GM12864 (cell line): ENCODE measurements at regions not wholly inside any gene's neighbourhood (a gene's known extent, or its start where the extent isn't known, plus 50 kb on each side); places are given as distances from the start of the nearest gene placed in this dataset.

Experiments
- DNase-seq: peaks from one replicate; pipeline ENCODE4 v3.0.0-alpha.2; 2011; ENCODE audit warnings: low read depth
- H3K4me3 ChIP-seq: 2 replicates; pipeline ENCODE4 v1.5.1; 2011; ENCODE audit warnings: mild to moderate bottlenecking, low read depth, low read length, control low read depth
- CTCF ChIP-seq: IDR thresholded peaks from 2 replicates; pipeline ENCODE4 v1.5.1; 2011; ENCODE audit warnings: low read depth, mild to moderate bottlenecking, moderate library complexity, low read length, control low read depth, inconsistent platforms; ENCODE audit errors: missing control alignments

GRCh38 chr20:58014628-58015315 lies 213.7 kb downstream of the ANKRD60 start:
- no peak for TF ChIP-seq CTCF
- DNase-seq, result no peak
- no peak overlapping the region for H3K4me3 ChIP-seq

GRCh38 chr20:58012731-58013510 lies 215.5 kb downstream of the ANKRD60 start:
- no peak for DNase-seq
- H3K4me3 ChIP-seq, result no peak overlapping the region

GRCh38 chr20:58011947-58012610 lies 216.4 kb downstream of the ANKRD60 start:
- TF ChIP-seq CTCF, result no peak
- no peak overlapping the region for H3K4me3 ChIP-seq
- DNase-seq, result no peak

More at GRCh38 chr20:58012731-58013510, 215.5 kb downstream of the ANKRD60 start:
- TF ChIP-seq CTCF, result no peak

GRCh38 chr20:58011106-58011946 lies 217.1 kb downstream of the ANKRD60 start:
- no peak for DNase-seq
- no peak for TF ChIP-seq CTCF
- H3K4me3 ChIP-seq, result no peak overlapping the region

GRCh38 chr20:58010666-58011065 lies 217.8 kb downstream of the ANKRD60 start:
- H3K4me3 ChIP-seq, result no peak overlapping the region
- no peak for TF ChIP-seq CTCF
- DNase-seq, result no peak

GRCh38 chr20:58010186-58010585 lies 218.3 kb downstream of the ANKRD60 start:
- DNase-seq, result no peak
- H3K4me3 ChIP-seq, result no peak overlapping the region
- TF ChIP-seq CTCF, result no peak
